Stimulated activated CD8-positive, alpha-beta memory T cell treated with anti-CD3 and anti-CD28 coated beads, Interleukin-2, amount 100 ng/mL, for 48 hours (primary cell): ENCODE measurements at regions not wholly inside any gene's neighbourhood (a gene's known extent, or its start where the extent isn't known, plus 50 kb on each side); places are given as distances from the start of the nearest gene placed in this dataset.
"Not testable (repeated sequence)": the region's sequence is repeated elsewhere in the genome, so short reads cannot be mapped to it uniquely, and the experiment has no call there.

Experiments used
- DNase-seq, 2 donors: peaks; one replicate each; pipeline ENCODE4 v3.0.0-alpha.2; 2020; ENCODE audit warnings: low read depth in 2 of 2

GRCh38 chr5:93221773-93222172 is 359.2 kb downstream of the NR2F1-AS1 start:
- DNase-seq: no peak

DNA sequence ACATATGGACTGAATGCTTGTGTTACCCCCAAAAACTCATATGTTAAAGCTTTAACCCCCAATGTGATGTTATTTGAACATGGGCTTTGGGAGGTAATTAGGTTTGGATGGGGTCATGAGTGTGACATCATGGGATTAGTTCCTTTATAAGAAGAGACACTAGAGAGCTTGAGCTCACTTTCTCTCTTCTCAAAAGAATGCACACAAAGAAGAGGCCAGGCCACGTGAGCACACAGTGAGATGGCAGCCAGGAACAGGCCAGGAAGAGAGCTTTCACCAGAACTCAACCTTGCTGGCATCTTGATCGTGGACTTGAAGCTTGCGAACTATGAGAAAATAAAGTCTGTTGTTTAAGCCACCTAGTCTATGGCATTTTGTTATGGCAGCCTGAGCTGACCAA is 360.6 kb downstream of the NR2F1-AS1 start:
- DNase-seq: no peak

- DNase-seq: no peak
Measured at GRCh38 chr5:93219641-93220145, 361.3 kb downstream of the NR2F1-AS1 start.

DNA sequence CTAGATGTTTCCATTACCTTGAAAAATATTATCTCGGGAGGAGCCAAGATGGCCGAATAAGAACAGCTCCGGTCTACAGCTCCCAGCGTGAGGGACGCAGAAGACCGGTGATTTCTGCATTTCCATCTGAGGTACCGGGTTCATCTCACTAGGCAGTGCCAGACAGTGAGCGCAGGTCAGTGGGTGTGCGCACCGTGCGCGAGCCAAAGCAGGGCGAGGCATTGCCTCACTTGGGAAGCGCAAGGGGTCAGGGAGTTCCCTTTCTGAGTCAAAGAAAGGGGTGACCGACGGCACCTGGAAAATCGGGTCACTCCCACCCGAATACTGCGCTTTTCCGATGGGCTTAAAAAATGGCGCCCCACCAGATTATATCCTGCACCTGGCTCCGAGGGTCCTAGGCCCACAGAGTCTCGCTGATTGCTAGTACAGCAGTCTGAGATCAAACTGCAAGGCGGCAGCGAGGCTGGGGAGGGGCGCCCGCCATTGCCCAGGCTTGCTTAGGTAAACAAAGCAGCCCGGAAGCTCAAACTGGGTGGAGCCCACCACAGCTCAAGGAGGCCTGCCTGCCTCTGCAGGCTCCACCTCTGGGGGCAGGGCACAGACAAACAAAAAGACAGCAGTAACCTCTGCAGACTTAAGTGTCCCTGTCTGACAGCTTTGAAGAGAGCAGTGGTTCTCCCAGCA is 367.8 kb downstream of the NR2F1-AS1 start:
- DNase-seq: not testable (repeated sequence)

DNA sequence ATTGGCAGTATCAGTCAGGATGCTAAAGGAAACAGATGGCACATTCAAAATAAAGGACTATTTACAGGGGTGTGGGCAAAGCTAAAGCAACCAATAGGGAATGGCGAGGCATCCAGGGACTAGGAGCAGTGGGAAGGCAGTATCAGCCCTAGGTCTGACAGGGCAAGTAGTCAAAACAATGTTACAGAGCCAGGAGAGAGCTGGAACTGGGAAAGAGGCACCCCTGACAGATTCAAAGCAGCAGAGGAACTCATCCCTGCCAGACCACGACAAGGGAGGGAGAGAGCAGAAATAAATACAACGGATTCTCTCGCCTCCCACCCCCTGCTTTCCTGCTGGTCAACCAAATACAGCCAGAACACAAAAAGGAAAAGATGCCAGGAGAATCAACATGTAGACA is 371.5 kb downstream of the NR2F1-AS1 start:
- DNase-seq: no peak

DNA sequence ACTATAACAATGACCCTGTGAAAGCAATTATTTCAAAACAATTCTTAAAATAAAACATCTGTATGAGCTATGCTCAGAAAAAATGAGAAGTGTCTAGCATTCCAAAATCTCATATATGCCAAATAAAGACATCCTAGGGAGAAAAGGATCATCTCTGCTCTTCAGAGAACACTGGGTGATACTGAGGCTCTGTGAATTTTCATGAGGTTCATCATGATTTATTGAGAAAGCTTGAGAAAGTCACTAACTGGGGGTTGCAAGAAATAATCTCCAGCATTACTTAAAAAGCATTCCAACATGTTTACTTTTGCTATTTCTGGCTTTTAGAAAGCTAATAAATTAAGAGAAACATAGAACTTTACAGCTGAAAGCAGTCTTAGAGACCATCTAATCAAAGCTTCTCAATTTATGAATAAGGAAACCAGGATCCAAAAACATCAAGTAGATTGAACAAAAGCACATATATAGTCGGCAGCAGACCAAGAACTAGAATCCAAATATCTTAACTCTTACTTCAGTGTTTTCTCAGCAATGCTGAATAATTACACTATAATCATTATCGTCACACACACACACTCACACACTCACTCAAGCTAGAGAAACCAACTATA is 372.8 kb downstream of the NR2F1-AS1 start:
- no peak for DNase-seq

DNA sequence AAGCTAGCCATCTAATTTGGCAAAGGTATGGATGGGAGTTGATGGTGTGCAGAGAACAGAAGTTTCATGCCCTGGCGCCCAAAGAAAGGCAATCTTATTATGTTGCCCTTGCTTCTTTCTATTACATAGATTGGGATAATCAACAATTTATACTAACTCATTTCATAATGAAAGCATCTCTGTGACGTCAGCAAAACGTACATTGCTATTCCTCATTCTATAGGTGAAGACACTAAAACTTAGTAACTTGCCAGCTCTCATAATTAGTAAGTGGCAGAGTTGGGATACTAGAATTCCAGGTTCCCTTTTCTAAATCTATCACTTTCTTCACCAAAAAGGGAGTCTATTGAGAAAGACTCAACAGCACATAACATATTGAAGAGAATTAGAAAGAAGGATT is 374.8 kb downstream of the NR2F1-AS1 start:
- DNase-seq: no peak

DNA sequence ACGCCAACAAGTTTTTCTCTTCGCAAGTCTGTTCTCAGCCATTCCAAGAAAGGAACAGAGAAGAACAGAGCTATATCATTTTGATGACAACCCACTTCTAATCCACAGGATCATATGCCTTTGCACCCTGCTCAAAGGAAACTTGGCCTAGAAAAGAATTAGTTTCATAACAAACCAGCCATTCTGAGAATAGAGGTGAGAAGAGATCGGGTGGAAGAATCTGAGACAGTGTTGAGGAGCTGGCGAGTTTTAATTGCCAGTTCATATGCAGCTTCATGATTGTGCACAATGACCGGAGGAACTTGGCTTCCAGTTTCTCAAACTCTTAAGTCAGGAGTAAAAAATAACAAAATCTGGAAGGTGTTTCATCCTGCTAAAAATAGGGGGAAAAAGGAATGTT is 380.0 kb downstream of the NR2F1-AS1 start:
- DNase-seq: no peak

GRCh38 chr5:93196986-93197385 is 384.0 kb downstream of the NR2F1-AS1 start:
- DNase-seq: no peak

DNA sequence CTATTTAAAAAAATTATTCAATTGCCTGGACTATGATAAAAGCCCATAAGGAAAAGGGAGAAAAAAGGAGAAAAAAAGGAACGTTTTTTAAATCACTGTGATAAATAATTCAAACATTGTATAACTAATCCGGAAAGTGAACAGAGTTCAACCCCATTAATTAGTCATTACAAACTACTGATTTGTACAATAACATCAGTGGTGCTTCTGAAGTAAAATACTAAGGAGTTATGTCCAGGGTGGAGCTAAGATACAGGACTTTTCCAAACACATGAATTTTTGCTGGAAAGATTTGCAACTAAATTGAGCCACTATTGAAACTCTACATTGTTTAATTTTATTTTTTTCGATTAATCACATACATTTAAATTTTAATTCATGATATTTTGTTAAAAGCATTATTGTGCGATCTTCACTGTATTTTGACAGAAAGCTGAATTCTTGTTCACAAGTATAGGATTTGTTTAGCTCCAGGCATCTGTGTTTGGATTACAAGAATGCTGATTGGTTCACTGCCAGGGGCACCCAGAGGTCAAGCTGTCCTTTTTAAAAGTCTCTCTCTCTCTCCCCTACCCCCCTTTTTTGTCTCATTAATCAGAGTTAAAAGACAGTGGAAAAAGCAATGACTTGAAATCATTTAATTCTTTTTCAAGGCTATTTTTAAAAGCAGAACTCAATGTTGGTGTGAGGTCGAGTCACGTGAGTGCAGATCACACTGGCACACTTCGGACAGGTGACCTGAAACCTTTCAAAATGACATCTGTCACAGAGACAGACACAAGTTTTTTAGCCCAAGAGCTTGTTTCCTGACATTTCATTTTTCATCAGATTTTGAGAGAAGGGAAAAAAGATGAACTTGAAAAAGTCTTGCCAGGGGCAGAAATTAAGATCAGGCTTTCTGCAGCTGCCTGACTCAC is 387.3 kb downstream of the NR2F1-AS1 start:
- DNase-seq: no peak

GRCh38 chr5:93192683-93193082 is 388.3 kb downstream of the NR2F1-AS1 start:
- no peak for DNase-seq

DNA sequence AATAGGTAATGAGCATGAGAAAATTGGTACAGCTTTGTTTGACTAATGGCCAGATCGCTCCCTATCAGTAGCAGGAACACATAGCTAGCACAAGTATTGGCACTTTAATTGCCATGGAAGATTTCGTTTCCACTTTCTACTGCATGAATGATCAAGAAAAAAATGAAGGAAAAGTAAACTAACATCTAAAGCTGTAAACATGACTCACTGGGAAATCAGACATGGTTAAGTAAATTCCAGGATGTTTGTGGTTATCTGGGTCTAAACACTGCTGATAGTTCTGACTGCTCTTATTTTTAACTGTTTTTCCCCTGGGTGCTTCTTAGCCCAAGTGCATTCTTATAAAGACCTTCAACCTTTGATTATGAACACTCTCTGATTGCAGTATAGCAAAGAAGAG is 388.9 kb downstream of the NR2F1-AS1 start:
- no peak for DNase-seq

DNA sequence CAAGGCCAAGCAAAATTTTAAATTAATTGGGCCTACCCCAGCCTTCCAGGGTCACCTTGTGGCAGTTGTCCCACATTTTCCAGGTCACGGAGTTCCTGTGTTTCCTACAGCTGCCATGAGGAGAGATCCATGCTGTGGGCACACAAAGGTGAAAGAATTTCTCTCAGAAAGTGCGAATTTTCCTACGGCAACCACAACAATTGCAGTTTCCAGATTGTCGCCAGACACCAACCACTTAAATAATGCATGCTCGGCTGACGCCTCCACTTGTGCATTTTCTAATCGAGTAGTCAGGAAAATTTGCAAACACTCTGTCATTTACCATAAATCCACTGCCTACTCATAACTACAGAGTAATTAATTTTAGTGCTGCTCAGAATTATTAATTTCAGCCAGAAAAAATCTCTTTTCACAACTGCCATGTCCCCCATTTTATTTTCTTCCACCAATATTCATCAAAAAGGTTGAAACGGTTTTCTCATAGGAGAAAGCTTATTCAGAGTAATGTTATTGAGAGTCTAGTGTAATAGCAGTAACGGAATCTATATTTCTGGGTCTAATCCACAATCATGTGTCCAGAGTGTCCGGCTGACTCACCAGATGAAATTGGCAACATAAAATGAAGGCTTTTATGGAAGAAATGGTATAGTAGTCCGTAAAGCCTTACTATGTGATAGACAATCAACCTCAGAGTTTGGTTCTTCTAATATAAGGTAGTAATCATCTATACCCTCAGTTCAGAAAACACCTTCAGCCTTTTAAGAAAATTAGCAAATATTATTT is 389.8 kb downstream of the NR2F1-AS1 start:
- DNase-seq: no peak

DNA sequence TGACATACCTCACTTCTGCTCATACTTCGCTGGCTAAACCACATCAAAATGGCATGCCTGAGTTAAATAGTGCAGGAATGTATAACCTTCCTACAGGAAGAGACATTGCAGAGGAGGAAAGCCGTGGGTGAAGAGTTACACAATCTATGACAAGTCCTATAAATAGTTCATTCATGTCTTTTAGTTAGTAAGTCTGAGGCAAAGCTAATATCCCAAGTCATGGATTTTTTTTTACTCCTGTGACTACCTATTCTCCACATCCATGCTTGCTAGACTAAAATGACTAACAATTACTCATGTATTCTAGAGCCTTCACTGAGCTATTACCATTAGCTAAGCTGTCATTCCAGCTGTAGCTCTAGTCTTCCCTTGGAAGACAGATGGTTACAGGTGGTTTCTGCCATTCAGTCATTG is 391.3 kb downstream of the NR2F1-AS1 start:
- DNase-seq: no peak

- no peak for DNase-seq
Measured at GRCh38 chr5:93188876-93189485, 392.0 kb downstream of the NR2F1-AS1 start.

GRCh38 chr5:93186076-93186682 is 394.8 kb downstream of the NR2F1-AS1 start:
- no peak for DNase-seq

GRCh38 chr5:93184041-93184440 is 397.0 kb downstream of the NR2F1-AS1 start:
- no peak for DNase-seq

DNA sequence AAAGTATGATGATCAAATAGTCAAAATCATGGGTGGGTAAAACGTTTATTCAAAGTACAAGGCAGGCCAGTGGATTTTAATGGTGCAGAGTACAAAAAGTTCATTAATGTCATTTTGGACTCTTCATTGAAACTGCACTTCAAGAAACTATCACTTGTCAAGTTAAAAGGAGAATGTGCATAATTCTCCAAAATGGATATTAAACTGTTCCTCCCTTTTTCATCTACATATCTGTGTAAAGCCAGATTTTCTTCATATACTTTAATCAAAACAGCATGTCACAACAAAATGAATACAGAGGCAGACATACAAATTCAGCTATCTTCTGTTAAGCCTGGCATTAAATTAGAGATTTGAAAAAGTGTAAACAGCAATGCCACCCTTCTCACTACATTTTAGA is 401.6 kb downstream of the NR2F1-AS1 start:
- DNase-seq: no peak

- DNase-seq: no peak
Measured at GRCh38 chr5:93174930-93175329, 406.1 kb downstream of the NR2F1-AS1 start.

- DNase-seq: no peak
Measured at GRCh38 chr5:93165559-93165958, 415.5 kb downstream of the NR2F1-AS1 start.

- DNase-seq: no peak
Measured at GRCh38 chr5:93164690-93165089, 416.3 kb downstream of the NR2F1-AS1 start.
